IPS-18c (cell line): ENCODE measurements at regions not wholly inside any gene's neighbourhood (a gene's known extent, or its start where the extent isn't known, plus 50 kb on each side); places are given as distances from the start of the nearest gene placed in this dataset.

Source experiments
- H3K4me3 ChIP-seq: 2 replicates; pipeline ENCODE4 v1.7.0; 2013; ENCODE audit warnings: low read depth, mild to moderate bottlenecking, low read length, moderate library complexity; ENCODE audit not compliant: insufficient read depth
- H3K9me3 ChIP-seq: one replicate; pipeline ENCODE4 v1.6.1; 2013; ENCODE audit warnings: mild to moderate bottlenecking, low read length, moderate library complexity; ENCODE audit not compliant: control insufficient read depth, insufficient read depth

DNA sequence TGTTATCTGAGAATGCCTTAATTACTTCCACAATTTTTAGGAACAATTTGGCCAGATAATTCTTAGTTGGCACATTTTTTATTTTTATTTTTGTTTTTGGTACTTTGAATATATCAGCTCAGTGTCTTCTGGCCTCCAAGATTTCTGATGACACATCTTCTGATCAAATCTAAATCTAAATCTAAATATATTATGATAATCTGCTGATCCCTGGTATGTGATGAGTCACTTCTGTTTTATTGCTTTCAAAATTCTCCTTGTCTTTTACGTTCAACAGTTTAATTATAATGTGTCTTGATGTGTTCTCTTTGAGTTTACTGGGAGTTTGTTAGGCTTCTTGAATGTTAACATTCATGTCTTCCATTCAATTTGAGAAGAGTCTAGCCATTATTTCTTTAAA lies 436.8 kb downstream of the CDH9 start:
- Histone ChIP-seq H3K9me3 (no peaks in the 10 kb centered on the region), H3K4me3 (no peak overlapping the region)

DNA sequence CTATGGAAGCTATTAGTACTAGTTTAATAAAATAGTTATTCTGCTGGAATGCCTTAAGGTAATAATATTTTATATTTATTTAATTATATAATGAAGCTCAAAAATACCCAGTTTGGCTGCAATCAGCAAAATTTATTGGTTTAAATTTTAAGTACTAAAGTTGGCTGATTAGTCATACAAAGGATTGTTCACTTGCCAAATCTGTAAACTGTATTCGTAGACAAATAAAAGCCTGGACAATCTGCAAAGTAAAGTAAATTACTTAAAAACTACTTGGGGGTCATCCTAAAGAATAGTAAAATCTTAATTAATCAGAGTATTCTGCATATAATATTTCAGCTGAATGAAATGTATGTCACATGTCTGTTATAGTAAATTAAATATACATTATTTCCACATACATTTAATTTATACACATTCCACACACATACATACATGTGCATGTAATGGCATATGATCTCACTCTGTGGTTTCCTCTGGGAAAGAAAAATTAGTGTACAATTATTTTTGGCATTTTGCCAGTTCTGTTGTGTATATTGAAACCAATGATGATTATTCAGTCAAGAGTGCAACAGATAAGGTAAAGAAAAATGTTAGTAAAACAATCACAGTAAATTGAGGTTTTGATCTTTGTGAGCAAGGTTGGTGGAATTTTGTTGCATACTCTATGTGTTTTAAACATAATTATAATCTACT lies 455.9 kb downstream of the CDH9 start:
- Histone ChIP-seq H3K9me3 (no peaks in the 10 kb centered on the region), H3K4me3 (no peak overlapping the region)

- no peaks in the 10 kb centered on the region for H3K9me3 ChIP-seq
Measured at GRCh38 chr5:26579712-26580111, 458.7 kb downstream of the CDH9 start.

GRCh38 chr5:26578002-26578401 lies 460.4 kb downstream of the CDH9 start:
- no peak overlapping the region for H3K4me3 ChIP-seq
- no peaks in the 10 kb centered on the region for H3K9me3 ChIP-seq

More at GRCh38 chr5:26579712-26580111, 458.7 kb downstream of the CDH9 start:
- H3K4me3 ChIP-seq, result no peak overlapping the region

DNA sequence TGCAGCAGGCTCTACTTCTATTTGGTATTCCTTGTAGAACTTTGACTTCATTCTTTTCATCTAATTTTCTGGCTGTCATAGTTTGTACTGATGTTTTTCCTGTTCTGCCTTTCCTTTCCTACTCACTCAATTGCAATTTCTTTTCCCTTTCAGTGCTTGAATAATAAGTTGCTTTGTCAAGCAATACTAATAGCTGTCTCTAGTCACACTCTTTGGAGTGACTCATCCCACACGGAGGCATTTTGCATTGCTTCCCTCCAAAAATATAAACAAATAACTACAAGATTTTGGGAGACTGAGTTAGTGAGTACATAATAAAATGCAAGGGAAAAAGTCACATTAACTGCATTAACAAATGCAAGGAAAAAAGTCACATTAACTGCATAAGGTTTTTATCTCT lies 465.9 kb downstream of the CDH9 start:
- no peaks in the 10 kb centered on the region for H3K9me3 ChIP-seq
- no peak overlapping the region for H3K4me3 ChIP-seq

- Histone ChIP-seq H3K9me3 (no peaks in the 10 kb centered on the region), H3K4me3 (no peak overlapping the region)
Measured at GRCh38 chr5:26569929-26570258, 468.5 kb downstream of the CDH9 start.

- Histone ChIP-seq H3K9me3 (no peaks in the 10 kb centered on the region), H3K4me3 (no peak overlapping the region)
Measured at GRCh38 chr5:26569241-26569928, 469.0 kb downstream of the CDH9 start.

DNA sequence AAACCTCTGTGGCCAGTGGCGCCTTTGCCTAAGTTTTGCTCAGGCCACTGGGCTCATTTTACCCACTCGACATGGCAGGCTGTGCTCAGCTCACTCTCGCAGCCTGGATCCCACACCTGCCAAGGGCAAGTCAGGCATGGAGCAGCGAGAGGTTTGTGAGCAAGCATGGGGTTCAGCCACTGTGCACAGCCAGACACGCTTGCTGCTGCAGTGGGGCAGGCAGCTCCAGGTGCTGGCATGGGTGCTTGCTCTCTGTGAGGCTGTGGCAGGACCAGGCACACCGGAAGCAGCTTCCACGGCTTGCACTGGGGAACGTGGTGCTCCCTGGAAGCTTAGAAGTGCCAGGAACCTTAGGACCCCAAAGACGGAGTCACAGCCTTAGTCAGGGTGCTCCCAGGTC lies 470.1 kb downstream of the CDH9 start:
- Histone ChIP-seq H3K4me3 (no peak overlapping the region), H3K9me3 (no peaks in the 10 kb centered on the region)

GRCh38 chr5:26563979-26564378 lies 474.4 kb downstream of the CDH9 start:
- Histone ChIP-seq H3K9me3 (no peaks in the 10 kb centered on the region), H3K4me3 (no peak overlapping the region)

- Histone ChIP-seq H3K9me3 (no peaks in the 10 kb centered on the region), H3K4me3 (no peak overlapping the region)
Measured at GRCh38 chr5:26553079-26553478, 485.3 kb downstream of the CDH9 start.

GRCh38 chr5:26543987-26544386 lies 494.4 kb downstream of the CDH9 start:
- no peak overlapping the region for H3K4me3 ChIP-seq
- peaks cover 2% of the 10 kb centered on the region for H3K9me3 ChIP-seq

DNA sequence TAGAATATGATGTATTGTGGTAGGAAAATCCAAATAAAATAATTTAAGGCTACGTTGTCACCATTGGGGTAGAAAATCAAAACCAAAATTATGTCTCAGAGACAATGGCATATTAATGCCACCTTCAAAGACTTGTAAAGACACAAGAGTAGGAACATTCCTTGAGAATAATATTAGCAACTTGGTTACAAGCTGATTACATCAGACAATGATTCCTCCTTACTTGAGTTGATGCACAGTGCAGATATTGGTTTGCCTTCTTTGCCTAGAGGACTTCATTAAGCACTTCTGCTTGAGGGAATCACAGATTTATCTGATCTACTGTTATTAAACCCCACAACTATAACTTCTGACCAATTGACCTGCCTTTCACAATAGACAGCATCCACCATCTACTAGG lies 500.2 kb downstream of the CDH9 start:
- H3K4me3 ChIP-seq, result no peak overlapping the region
- no peaks in the 10 kb centered on the region for H3K9me3 ChIP-seq

GRCh38 chr5:26535215-26535614 lies 503.2 kb downstream of the CDH9 start:
- Histone ChIP-seq H3K9me3 (no peaks in the 10 kb centered on the region), H3K4me3 (no peak overlapping the region)

GRCh38 chr5:26530305-26530704 lies 508.1 kb downstream of the CDH9 start:
- Histone ChIP-seq H3K9me3 (no peaks in the 10 kb centered on the region), H3K4me3 (no peak overlapping the region)

GRCh38 chr5:26519245-26519644 lies 519.1 kb downstream of the CDH9 start:
- no peak overlapping the region for H3K4me3 ChIP-seq
- no peaks in the 10 kb centered on the region for H3K9me3 ChIP-seq

GRCh38 chr5:26518065-26518464 lies 520.3 kb downstream of the CDH9 start:
- Histone ChIP-seq H3K4me3 (no peak overlapping the region), H3K9me3 (no peaks in the 10 kb centered on the region)

DNA sequence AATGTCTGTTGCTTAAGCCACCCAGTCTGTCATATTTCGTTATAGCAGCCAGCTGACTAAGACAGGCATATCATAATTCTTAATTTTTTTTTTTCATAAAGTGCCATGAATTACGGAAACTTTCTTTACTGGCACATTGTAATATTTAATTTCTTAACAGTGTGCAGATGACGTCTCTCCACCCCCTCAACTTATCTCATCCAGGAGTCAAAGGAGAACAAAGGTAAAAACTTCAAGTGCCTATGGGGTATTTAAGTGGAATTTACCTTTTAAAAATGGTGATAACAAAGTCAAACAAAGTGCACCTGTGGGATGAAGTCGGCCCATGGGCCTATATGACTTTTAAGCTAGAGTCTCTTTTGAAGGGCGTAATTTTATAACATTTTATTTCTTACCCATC lies 539.4 kb downstream of the CDH9 start:
- Histone ChIP-seq H3K9me3 (no peaks in the 10 kb centered on the region), H3K4me3 (no peak overlapping the region)

- Histone ChIP-seq H3K4me3 (no peak overlapping the region), H3K9me3 (no peaks in the 10 kb centered on the region)
Measured at GRCh38 chr5:26495437-26495836, 542.9 kb downstream of the CDH9 start.
